ENCODE measurements at regions not wholly inside any gene's neighbourhood (a gene's known extent, or its start where the extent isn't known, plus 50 kb on each side); places are given as distances from the start of the nearest gene placed in this dataset.
A peak's percentile ranks its signal among the peaks of the same experiment; 100 is the strongest.

DNA sequence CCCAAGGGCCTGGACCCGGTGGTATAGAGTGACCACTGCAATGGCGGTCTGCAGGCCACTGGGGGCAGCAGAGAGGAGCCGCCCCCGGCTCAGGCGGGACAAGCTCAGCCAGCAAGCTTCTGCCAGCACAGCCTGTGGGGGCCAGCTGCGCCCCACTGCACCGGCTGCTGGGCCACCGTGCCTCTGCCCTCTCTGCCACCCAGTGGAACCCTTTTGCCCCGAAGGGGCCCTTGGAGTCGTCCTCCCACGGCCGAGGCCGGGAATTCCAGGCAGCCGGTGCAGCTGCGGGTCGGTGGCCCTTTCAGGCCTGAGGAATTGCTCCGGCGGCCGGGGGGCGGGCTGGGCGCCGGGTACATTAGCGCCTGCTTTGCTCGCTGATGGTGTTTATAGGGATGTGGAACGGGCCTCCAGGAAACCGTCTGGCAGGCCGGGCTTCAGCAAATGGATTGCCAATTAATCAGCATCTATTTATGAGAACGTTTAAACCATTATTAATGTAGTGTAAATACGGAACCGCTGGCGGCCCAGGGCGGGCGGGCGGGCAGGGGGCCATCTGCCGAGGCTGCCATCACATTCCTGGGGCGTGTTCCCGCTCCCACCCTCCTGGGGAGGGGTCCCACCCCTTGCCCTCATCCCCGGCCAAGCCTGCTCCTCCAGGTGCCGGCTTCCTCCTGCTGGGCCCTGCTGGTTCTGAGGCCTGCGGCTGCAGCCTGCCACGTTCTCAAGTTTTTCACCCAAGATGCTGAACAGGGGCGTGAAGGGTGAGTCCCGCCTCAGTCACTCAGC is 127.4 kb downstream of the BARX1 start:
- TF ChIP-seq CTCF (IDR thresholded peaks at IDR 0.05; ENCODE audit: insufficient read depth, low read depth, low read length): peak; percentile 86

GRCh38 chr9:93826905-93827544 is 128.1 kb downstream of the BARX1 start:
- no peak for TF ChIP-seq CTCF (IDR thresholded peaks at IDR 0.05; ENCODE audit: insufficient read depth, low read depth, low read length)
- ChIA-PET POLR2A (no interaction called here), CTCF (interaction anchor here (0.6 to 3.9 kb wide), 10 partner anchors 8 to 136 kb away, joined by 3 to 31 read pairs (median 4); no protein-coding TSS in a partner anchor)
- no peak for DNase-seq (ENCODE audit: low read depth)
- Histone ChIP-seq H3K36me3 (ENCODE audit: control insufficient read depth, insufficient read depth, low read length) (no peaks in the 10 kb centered on the region), H3K27me3 (ENCODE audit: control insufficient read depth, insufficient read depth, low read length) (no peaks in the 10 kb centered on the region; the same call in 1 of the 2 replicates), H3K4me3 (ENCODE audit: low read depth, low read length) (no peak overlapping the region)

More for the DNA sequence above, 127.4 kb downstream of the BARX1 start:
- CTCF ChIA-PET: interaction anchor here (0.6 to 3.9 kb wide), 12 partner anchors 8 to 615 kb away, joined by 3 to 31 read pairs (median 4); no protein-coding TSS in a partner anchor
- Histone ChIP-seq H3K27me3 (ENCODE audit: control insufficient read depth, insufficient read depth, low read length) (no peaks in the 10 kb centered on the region; the same call in 1 of the 2 replicates), H3K4me3 (ENCODE audit: low read depth, low read length) (peak overlapping the region; percentile 23), H3K36me3 (ENCODE audit: control insufficient read depth, insufficient read depth, low read length) (no peaks in the 10 kb centered on the region)
- DNase-seq (ENCODE audit: low read depth): no peak
- POLR2A ChIA-PET: no interaction called here

DNA sequence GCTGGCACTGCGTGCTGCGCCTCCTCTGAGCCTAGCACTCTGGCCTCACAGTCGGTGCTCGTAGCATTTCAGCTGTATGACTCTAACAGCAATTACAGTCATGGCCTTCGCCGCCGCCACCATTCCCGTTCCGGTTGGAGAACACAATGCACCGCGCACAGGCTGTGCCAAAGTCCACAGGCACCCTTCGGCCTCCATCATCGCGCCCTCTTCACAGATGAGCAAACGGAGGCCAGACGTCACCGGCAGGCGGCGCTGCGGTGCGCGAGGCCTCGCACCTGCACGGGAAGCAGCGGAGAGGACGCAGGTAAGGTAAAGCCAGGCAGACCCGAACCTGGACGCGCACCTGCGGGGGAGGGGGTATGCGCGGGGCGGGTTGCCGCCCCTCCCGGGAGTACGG is 128.9 kb downstream of the BARX1 start:
- Histone ChIP-seq H3K4me3 (ENCODE audit: low read depth, low read length) (no peak overlapping the region), H3K27me3 (ENCODE audit: control insufficient read depth, insufficient read depth, low read length) (no peaks in the 10 kb centered on the region; the same call in 1 of the 2 replicates), H3K36me3 (ENCODE audit: control insufficient read depth, insufficient read depth, low read length) (no peaks in the 10 kb centered on the region)
- ChIA-PET POLR2A (no interaction called here), CTCF (interaction anchor here (3.9 kb wide), 1 partner anchor 11 kb away, joined by 31 read pairs; no protein-coding TSS in a partner anchor)
- peak; percentile 15; the same call in 1 of the 2 replicates for TF ChIP-seq CTCF (IDR thresholded peaks at IDR 0.05; ENCODE audit: insufficient read depth, low read depth, low read length)
- DNase-seq (ENCODE audit: low read depth): no peak

- POLR2A ChIA-PET: no interaction called here
Observed at GRCh38 chr9:93825348-93826115, 129.6 kb downstream of the BARX1 start.

More at GRCh38 chr9:93825348-93826115, 129.6 kb downstream of the BARX1 start:
- Histone ChIP-seq H3K4me3 (ENCODE audit: low read depth, low read length) (no peak overlapping the region), H3K27me3 (ENCODE audit: control insufficient read depth, insufficient read depth, low read length) (no peaks in the 10 kb centered on the region; the same call in 1 of the 2 replicates), H3K36me3 (ENCODE audit: control insufficient read depth, insufficient read depth, low read length) (no peaks in the 10 kb centered on the region)
- CTCF ChIA-PET: interaction anchor here (1.0 to 3.9 kb wide), 3 partner anchors 10 to 138 kb away, joined by 3 to 31 read pairs (median 3); no protein-coding TSS in a partner anchor
- DNase-seq (ENCODE audit: low read depth): no peak
- no peak for TF ChIP-seq CTCF (IDR thresholded peaks at IDR 0.05; ENCODE audit: insufficient read depth, low read depth, low read length)

Data from BJ (cell line).